Trophoblast cell (in vitro differentiated cells and primary cell): ENCODE measurements at regions not wholly inside any gene's neighbourhood (a gene's known extent, or its start where the extent isn't known, plus 50 kb on each side); places are given as distances from the start of the nearest gene placed in this dataset.

ENCODE experiments used
- DNase-seq, 2 donors: peaks; one replicate each; pipeline ENCODE4 v3.0.0-alpha.2; 2016
- H2AFZ ChIP-seq: 2 replicates; pipeline ENCODE4 v1.6.1; 2013; ENCODE audit warnings: low read length, moderate library complexity, mild to moderate bottlenecking; ENCODE audit not compliant: insufficient read depth, poor library complexity
- H2AK5ac ChIP-seq: 2 replicates; pipeline ENCODE4 v1.6.1; 2013; ENCODE audit warnings: mild to moderate bottlenecking, low read length
- H2BK120ac ChIP-seq: 2 replicates; pipeline ENCODE4 v1.6.1; 2013; ENCODE audit warnings: low read length, mild to moderate bottlenecking, moderate library complexity; ENCODE audit not compliant: insufficient read depth, poor library complexity
- H2BK12ac ChIP-seq: 2 replicates; pipeline ENCODE4 v1.6.1; 2013; ENCODE audit warnings: mild to moderate bottlenecking, low read length, moderate library complexity
- H2BK5ac ChIP-seq: 2 replicates; pipeline ENCODE4 v1.6.1; 2013; ENCODE audit warnings: low read length, low read depth, moderate library complexity, mild to moderate bottlenecking; ENCODE audit not compliant: poor library complexity
- H3K14ac ChIP-seq: 2 replicates; pipeline ENCODE4 v1.6.1; 2013; ENCODE audit warnings: mild to moderate bottlenecking, low read length
- H3K18ac ChIP-seq: 2 replicates; pipeline ENCODE4 v1.6.1; 2013; ENCODE audit warnings: mild to moderate bottlenecking, low read length
- H3K23ac ChIP-seq: 2 replicates; pipeline ENCODE4 v1.6.1; 2013; ENCODE audit warnings: low read length
- H3K27ac ChIP-seq: 2 replicates; pipeline ENCODE4 v1.5.1; 2013; ENCODE audit warnings: low read depth, mild to moderate bottlenecking, inconsistent platforms, low read length, moderate library complexity
- H3K27me3 ChIP-seq: 2 replicates; pipeline ENCODE4 v1.6.1; 2013; ENCODE audit warnings: inconsistent platforms, mild to moderate bottlenecking, low read length, moderate library complexity; ENCODE audit not compliant: insufficient read depth
- H3K36me3 ChIP-seq, 2 experiments: 1 replicate in 1 of 2; 2 replicates in 1 of 2; pipeline ENCODE4 v1.6.1; 2013; ENCODE audit warnings: low read length in 2 of 2, mild to moderate bottlenecking in 2 of 2, moderate library complexity in 1 of 2; ENCODE audit not compliant: insufficient read depth in 2 of 2, control insufficient read depth in 1 of 2
- H3K4ac ChIP-seq: 2 replicates; pipeline ENCODE4 v1.6.1; 2013; ENCODE audit warnings: low read depth, mild to moderate bottlenecking, low read length, moderate library complexity
- H3K4me1 ChIP-seq, 2 experiments: 1 replicate in 1 of 2; 2 replicates in 1 of 2; pipeline ENCODE4 v1.6.1; 2013; ENCODE audit warnings: low read length in 2 of 2, mild to moderate bottlenecking in 2 of 2, moderate library complexity in 1 of 2; ENCODE audit not compliant: insufficient read depth in 2 of 2, control insufficient read depth in 1 of 2
- H3K4me2 ChIP-seq: 2 replicates; pipeline ENCODE4 v1.6.1; 2013; ENCODE audit warnings: inconsistent platforms, mild to moderate bottlenecking, low read length, moderate library complexity
- H3K4me3 ChIP-seq: 2 replicates; pipeline ENCODE4 v1.5.1; 2013; ENCODE audit warnings: mild to moderate bottlenecking, low read depth, low read length, inconsistent platforms
- H3K79me1 ChIP-seq: one replicate; pipeline ENCODE4 v1.6.1; 2013; ENCODE audit warnings: low read length
- H3K79me2 ChIP-seq: 2 replicates; pipeline ENCODE4 v1.6.1; 2013; ENCODE audit warnings: low read length, mild to moderate bottlenecking; ENCODE audit not compliant: control insufficient read depth, insufficient read depth, poor library complexity
- H3K9ac ChIP-seq: 2 replicates; pipeline ENCODE4 v1.6.1; 2013; ENCODE audit warnings: mild to moderate bottlenecking, low read length
- H3K9me3 ChIP-seq: 2 replicates; pipeline ENCODE4 v1.6.1; 2013; ENCODE audit warnings: low read depth, mild to moderate bottlenecking, control low read depth, inconsistent platforms, low read length; ENCODE audit not compliant: insufficient read depth
- H4K12ac ChIP-seq: 2 replicates; pipeline ENCODE4 v1.6.1; 2013; ENCODE audit warnings: low read depth, mild to moderate bottlenecking, low read length, moderate library complexity
- H4K8ac ChIP-seq: 2 replicates; pipeline ENCODE4 v1.6.1; 2013; ENCODE audit warnings: low read depth, mild to moderate bottlenecking, low read length, moderate library complexity
- H4K91ac ChIP-seq: one replicate; pipeline ENCODE4 v1.6.1; 2013; ENCODE audit warnings: low read depth, mild to moderate bottlenecking, low read length, moderate library complexity
- WGBS: extraction: QIAGEN DNeasy Blood & Tissue Kit; methylation state at CpG from one replicate; pipeline ENCODE4 v1.1.7; 2013; ENCODE audit warnings: missing lambda C conversion rate; ENCODE audit not compliant: insufficient read length, insufficient coverage; ENCODE audit errors: extremely low coverage; 5-methylcytosine and 5-hydroxymethylcytosine counted together

GRCh38 chr2:58429014-58429875, 188.1 kb upstream of the FANCL start:
- Histone ChIP-seq H3K36me3 (no peaks in the 10 kb centered on the region), H3K27ac (peak overlapping the region; percentile 10), H2AK5ac (no peak overlapping the region), H3K4me3 (peak overlapping the region; percentile 69), H3K18ac (no peak overlapping the region), H3K14ac (no peak overlapping the region), H4K91ac (no peak overlapping the region), H3K79me1 (peaks cover 10% of the 10 kb centered on the region), H4K8ac (peak overlapping the region; percentile 50), H3K4me1 (peaks cover 0 to 4% of the 10 kb centered on the region in 2 experiments), H2BK120ac (no peak overlapping the region), H3K9me3 (no peaks in the 10 kb centered on the region), H3K9ac (no peak overlapping the region), H3K4me2 (peak overlapping the region; percentile 64), H3K23ac (no peak overlapping the region), H2BK5ac (no peak overlapping the region), H3K27me3 (no peaks in the 10 kb centered on the region), H2BK12ac (no peak overlapping the region), H2AFZ (peak overlapping the region; percentile 43), H3K4ac (no peak overlapping the region), H4K12ac (peak overlapping the region; percentile 21), H3K79me2 (no peaks in the 10 kb centered on the region)
- DNase-seq = peak in 1 of 2 donors; percentile 38
- no CpG with 5 or more reads among the region's 13 CpGs for WGBS

DNA sequence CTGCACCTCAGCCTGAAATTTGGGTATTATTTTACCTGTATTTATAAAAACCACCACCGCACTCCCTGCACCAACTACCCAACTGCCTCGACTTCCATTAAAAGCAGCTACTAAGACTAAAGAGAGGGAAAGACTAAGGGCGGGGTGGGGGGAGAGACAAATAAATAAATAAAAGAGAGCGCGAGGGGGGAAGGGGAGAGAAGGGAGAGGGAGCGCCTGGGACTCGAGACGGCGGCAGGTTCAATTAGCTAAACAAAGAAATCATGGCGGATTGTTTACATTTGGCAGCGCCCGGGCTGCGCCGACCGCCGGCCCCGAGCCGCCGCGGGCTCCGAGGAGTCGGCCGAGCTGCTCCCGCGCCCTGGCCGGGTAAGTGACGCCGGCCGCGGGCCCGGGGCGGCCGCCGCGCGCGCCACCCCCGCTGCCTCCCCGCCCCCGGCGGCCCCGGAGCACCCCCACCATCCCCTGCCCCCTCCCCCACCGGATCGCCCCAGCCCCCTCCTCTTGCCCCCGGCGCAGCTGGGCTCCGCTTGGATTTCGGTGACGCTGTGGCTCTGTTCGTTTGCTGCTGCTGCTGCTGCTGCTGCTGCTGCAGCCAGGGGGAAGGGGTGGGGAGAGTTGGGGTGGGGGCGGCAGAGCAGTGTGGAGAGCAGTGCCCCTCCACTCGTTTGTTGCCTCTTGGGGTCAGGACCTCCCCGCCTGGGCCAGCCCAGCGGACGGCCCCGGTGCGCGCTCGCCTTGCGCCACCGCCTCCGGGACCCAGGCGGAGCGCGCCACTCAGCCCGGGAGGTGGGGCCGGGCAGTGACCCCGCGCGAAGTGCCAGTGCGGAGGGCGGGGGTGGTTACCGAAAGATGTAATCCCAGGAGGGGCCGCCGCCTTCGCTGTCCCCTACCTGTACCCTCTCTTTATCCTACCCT, 187.2 kb upstream of the FANCL start:
- Histone ChIP-seq H3K36me3 (no peaks in the 10 kb centered on the region), H4K91ac (peak overlapping the region; percentile 39), H2BK120ac (peak overlapping the region; percentile 41), H2AK5ac (no peak overlapping the region), H3K9ac (peak overlapping the region; percentile 62), H3K79me1 (peaks cover 10% of the 10 kb centered on the region), H4K8ac (peak overlapping the region; percentile 61), H3K4me1 (peaks cover 0 to 4% of the 10 kb centered on the region in 2 experiments), H3K23ac (no peak overlapping the region), H3K4me2 (peak overlapping the region; percentile 64), H2BK5ac (peak overlapping the region; percentile 19), H3K9me3 (no peaks in the 10 kb centered on the region), H3K27ac (peak overlapping the region; percentile 37), H2AFZ (peak overlapping the region; percentile 43), H3K79me2 (no peaks in the 10 kb centered on the region), H3K27me3 (no peaks in the 10 kb centered on the region), H3K4ac (no peak overlapping the region), H3K14ac (peak overlapping the region; percentile 26), H3K4me3 (peak overlapping the region; percentile 69), H3K18ac (no peak overlapping the region), H2BK12ac (no peak overlapping the region), H4K12ac (peak overlapping the region; percentile 69)
- DNase-seq = peak; percentile 7 to 43
- no CpG with 5 or more reads among the region's 76 CpGs for WGBS

- Histone ChIP-seq H4K91ac (peak overlapping the region; percentile 39), H4K12ac (peak overlapping the region; percentile 69), H3K9me3 (no peaks in the 10 kb centered on the region), H3K23ac (no peak overlapping the region), H3K18ac (peak overlapping the region; percentile 75), H2AK5ac (no peak overlapping the region), H2BK5ac (peak overlapping the region; percentile 9), H3K14ac (peak overlapping the region; percentile 24), H3K9ac (peak overlapping the region; percentile 62), H2BK120ac (peak overlapping the region; percentile 41), H3K27me3 (no peaks in the 10 kb centered on the region), H4K8ac (peak overlapping the region; percentile 61), H3K4ac (no peak overlapping the region), H3K4me2 (peak overlapping the region; percentile 61), H3K36me3 (no peaks in the 10 kb centered on the region), H2BK12ac (no peak overlapping the region), H2AFZ (peak overlapping the region; percentile 30), H3K4me1 (peaks cover 0 to 2% of the 10 kb centered on the region in 2 experiments), H3K79me2 (no peaks in the 10 kb centered on the region), H3K79me1 (peaks cover 10% of the 10 kb centered on the region), H3K4me3 (peak overlapping the region; percentile 69), H3K27ac (peak overlapping the region; percentile 37)
- WGBS = no CpG with 5 or more reads among the region's 28 CpGs
- DNase-seq = peak in 1 of 2 donors; percentile 35
Measured at GRCh38 chr2:58427572-58428095, 186.5 kb upstream of the FANCL start.

- no CpG with 5 or more reads among the region's 1 CpG for WGBS
- Histone ChIP-seq H2AK5ac (no peak overlapping the region), H3K79me1 (peaks cover 10% of the 10 kb centered on the region), H4K8ac (no peak overlapping the region), H4K12ac (no peak overlapping the region), H3K23ac (no peak overlapping the region), H3K9me3 (no peaks in the 10 kb centered on the region), H3K4me1 (no peaks in the 10 kb centered on the region), H3K9ac (no peak overlapping the region), H3K79me2 (no peaks in the 10 kb centered on the region), H3K27me3 (no peaks in the 10 kb centered on the region), H3K4ac (no peak overlapping the region), H4K91ac (no peak overlapping the region), H3K14ac (no peak overlapping the region), H3K4me3 (no peak overlapping the region), H2BK12ac (no peak overlapping the region), H3K27ac (no peak overlapping the region), H3K36me3 (no peaks in the 10 kb centered on the region), H2AFZ (no peak overlapping the region), H2BK120ac (no peak overlapping the region), H3K4me2 (no peak overlapping the region), H3K18ac (no peak overlapping the region), H2BK5ac (no peak overlapping the region)
- DNase-seq = no peak
Measured at GRCh38 chr2:58425368-58425767, 184.2 kb upstream of the FANCL start.
